ENCODE measurements at regions not wholly inside any gene's neighbourhood (a gene's known extent, or its start where the extent isn't known, plus 50 kb on each side); places are given as distances from the start of the nearest gene placed in this dataset.

- TF ChIP-seq RAD21 (IDR thresholded peaks at IDR 0.05 in 1 of 2, conservative IDR thresholded peaks at IDR 0.05 in 1 of 2; ENCODE audit: low read depth in 2 of 2, low read length in 2 of 2) (no peak), SRF (IDR thresholded peaks at IDR 0.05; ENCODE audit: low read depth, low read length) (no peak), MAFK (IDR thresholded peaks at IDR 0.05; ENCODE audit: low read depth, low read length) (no peak), TAF1 (IDR thresholded peaks at IDR 0.05; ENCODE audit: low read depth, low read length) (no peak), PHF8 (conservative IDR thresholded peaks at IDR 0.05; ENCODE audit: low read depth, low read length) (no peak), CBX5 (IDR thresholded peaks at IDR 0.05; ENCODE audit: low read depth, low read length) (no peak)
These were observed 63.8 kb upstream of the FZD10 start (continued) for GRCh38 chr12:130098301-130099005.

Data from H1 (cell line).